Fibroblast of lung (primary cell): ENCODE measurements at regions not wholly inside any gene's neighbourhood (a gene's known extent, or its start where the extent isn't known, plus 50 kb on each side); places are given as distances from the start of the nearest gene placed in this dataset.

Source experiments
- DNase-seq, 2 donors: peaks; one replicate each; pipeline versions ENCODE4 v3.0.0 to v3.0.0-alpha.2; 2010; ENCODE audit warnings: low read depth in 2 of 2
- H2AFZ ChIP-seq: 2 replicates; pipeline ENCODE4 v1.5.1; 2012; ENCODE audit warnings: low read length, control low read depth, inconsistent platforms
- H3K27ac ChIP-seq: 2 replicates; pipeline ENCODE4 v1.5.1; 2011; ENCODE audit warnings: low read length, control low read depth; ENCODE audit not compliant: insufficient read depth
- H3K27me3 ChIP-seq: 2 replicates; pipeline ENCODE4 v1.5.1; 2011; ENCODE audit warnings: mild to moderate bottlenecking, low read length; ENCODE audit not compliant: control insufficient read depth, insufficient read depth
- H3K36me3 ChIP-seq: 2 replicates; pipeline ENCODE4 v1.5.1; 2011; ENCODE audit warnings: low read length; ENCODE audit not compliant: control insufficient read depth, insufficient read depth
- H3K4me1 ChIP-seq: 2 replicates; pipeline ENCODE4 v1.5.1; 2011; ENCODE audit warnings: low read length; ENCODE audit not compliant: control insufficient read depth, insufficient read depth; ENCODE audit errors: extremely low read depth
- H3K4me2 ChIP-seq: 2 replicates; pipeline ENCODE4 v1.5.1; 2011; ENCODE audit warnings: low read length, control low read depth; ENCODE audit not compliant: insufficient read depth; ENCODE audit errors: extremely low read depth
- H3K4me3 ChIP-seq, 4 experiments: fragments of 200-600 bp in 1 of 4; sonication (generic) in 1 of 4; replicated peaks in 1 of 4; 2 replicates each; pipeline ENCODE4 v1.5.1; 2011 to 2016; ENCODE audit warnings: low read length in 4 of 4, low read depth in 3 of 4, mild to moderate bottlenecking in 3 of 4, control low read depth in 2 of 4, inconsistent platforms in 1 of 4, mixed read lengths in 1 of 4; ENCODE audit not compliant: insufficient read depth in 1 of 4; ENCODE audit errors: control extremely low read depth in 1 of 4
- H3K79me2 ChIP-seq: 2 replicates; pipeline ENCODE4 v1.5.1; 2012; ENCODE audit warnings: mild to moderate bottlenecking, low read length, inconsistent platforms; ENCODE audit not compliant: control insufficient read depth, insufficient read depth
- H3K9ac ChIP-seq: 2 replicates; pipeline ENCODE4 v1.5.1; 2011; ENCODE audit warnings: mild to moderate bottlenecking, low read length, control low read depth; ENCODE audit not compliant: insufficient read depth
- H3K9me3 ChIP-seq: 2 replicates; pipeline ENCODE4 v1.5.1; 2012; ENCODE audit warnings: low read depth, low read length; ENCODE audit not compliant: control insufficient read depth, insufficient read depth
- H4K20me1 ChIP-seq: 2 replicates; pipeline ENCODE4 v1.5.1; 2011; ENCODE audit warnings: low read length; ENCODE audit not compliant: control insufficient read depth, insufficient read depth; ENCODE audit errors: extremely low read depth
- CTCF ChIP-seq, 2 donors: IDR thresholded peaks in 1 of 2; conservative IDR thresholded peaks in 1 of 2; 1 replicate in 1 of 2; 2 replicates in 1 of 2; pipeline ENCODE4 v1.5.1; 2011 to 2012; ENCODE audit warnings: low read length in 2 of 2, control low read depth in 1 of 2, inconsistent platforms in 1 of 2, low read depth in 1 of 2, mild to moderate bottlenecking in 1 of 2
- EZH2 ChIP-seq: IDR thresholded peaks from 2 replicates; pipeline ENCODE4 v1.5.1; 2012; ENCODE audit warnings: low read length, control low read depth, mild to moderate bottlenecking; ENCODE audit errors: missing control alignments

- peaks cover 7% of the 10 kb centered on the region for H4K20me1 ChIP-seq
- H3K36me3 ChIP-seq, result no peaks in the 10 kb centered on the region
- no peaks in the 10 kb centered on the region for H3K27me3 ChIP-seq
- peaks cover 86% of the 10 kb centered on the region for H3K79me2 ChIP-seq
- no peaks in the 10 kb centered on the region for H3K9me3 ChIP-seq
- H3K4me3 ChIP-seq, result no peak overlapping the region
- no peak overlapping the region for H3K27ac ChIP-seq
- TF ChIP-seq CTCF (conservative IDR thresholded peaks at IDR 0.05 in 1 of 2, IDR thresholded peaks at IDR 0.05 in 1 of 2; ENCODE audit: low read depth in 1 of 2, low read length in 2 of 2) (no peak), EZH2 (no peak)
- H3K9ac ChIP-seq, result no peak overlapping the region
- DNase-seq, result no peak
- no peak overlapping the region for H2AFZ ChIP-seq
- no peak overlapping the region for H3K4me2 ChIP-seq
- H3K4me1 ChIP-seq, result peaks cover 52% of the 10 kb centered on the region
These were observed 81.7 kb upstream of the IPO9 start for GRCh38 chr1:201747261-201747660.

- Histone ChIP-seq H3K27ac (peak overlapping the region; percentile 58), H3K9ac (no peak overlapping the region), H4K20me1 (peaks cover 7% of the 10 kb centered on the region), H3K27me3 (no peaks in the 10 kb centered on the region), H3K9me3 (no peaks in the 10 kb centered on the region), H3K4me1 (peaks cover 56% of the 10 kb centered on the region), H3K4me2 (no peak overlapping the region), H3K36me3 (no peaks in the 10 kb centered on the region), H2AFZ (no peak overlapping the region), H3K79me2 (peaks cover 87% of the 10 kb centered on the region), H3K4me3 (no peak overlapping the region)
- DNase-seq, result peak; percentile 68 to 99
- no peak for TF ChIP-seq EZH2
- no peak for TF ChIP-seq CTCF (conservative IDR thresholded peaks at IDR 0.05 in 1 of 2, IDR thresholded peaks at IDR 0.05 in 1 of 2; ENCODE audit: low read depth in 1 of 2, low read length in 2 of 2)
These were observed 80.6 kb upstream of the IPO9 start for GRCh38 chr1:201748335-201748734.

- Histone ChIP-seq H3K9me3 (no peaks in the 10 kb centered on the region), H3K4me3 (no peak overlapping the region), H3K4me2 (no peak overlapping the region), H4K20me1 (peaks cover 7% of the 10 kb centered on the region), H3K36me3 (no peaks in the 10 kb centered on the region), H3K27me3 (no peaks in the 10 kb centered on the region), H3K79me2 (peaks cover 92% of the 10 kb centered on the region), H3K27ac (peak overlapping the region; percentile 58), H2AFZ (no peak overlapping the region), H3K9ac (no peak overlapping the region), H3K4me1 (peaks cover 64% of the 10 kb centered on the region)
- TF ChIP-seq EZH2 (no peak), CTCF (conservative IDR thresholded peaks at IDR 0.05 in 1 of 2, IDR thresholded peaks at IDR 0.05 in 1 of 2; ENCODE audit: low read depth in 1 of 2, low read length in 2 of 2) (no peak)
- no peak for DNase-seq
These were observed 79.8 kb upstream of the IPO9 start for GRCh38 chr1:201749059-201749690.
